Skeletal muscle cell (primary cell): ENCODE measurements at regions not wholly inside any gene's neighbourhood (a gene's known extent, or its start where the extent isn't known, plus 50 kb on each side); places are given as distances from the start of the nearest gene placed in this dataset.

Source experiments
- DNase-seq: peaks from one replicate; pipeline ENCODE4 v3.0.0-alpha.2; 2010; ENCODE audit warnings: low read depth
- H3K4me3 ChIP-seq: 2 replicates; pipeline ENCODE4 v1.5.1; 2011; ENCODE audit warnings: low read depth, mild to moderate bottlenecking, control low read depth, low read length, moderate library complexity

GRCh38 chr11:80673566-80673965 is 1232.7 kb upstream of the TENM4 start:
- no peak for DNase-seq
- H3K4me3 ChIP-seq, result no peak overlapping the region

GRCh38 chr11:80669620-80670019 is 1228.8 kb upstream of the TENM4 start:
- DNase-seq, result no peak

GRCh38 chr11:80668039-80668438 is 1227.2 kb upstream of the TENM4 start:
- no peak for DNase-seq
- H3K4me3 ChIP-seq, result no peak overlapping the region

More at GRCh38 chr11:80669620-80670019, 1228.8 kb upstream of the TENM4 start:
- H3K4me3 ChIP-seq, result no peak overlapping the region

- H3K4me3 ChIP-seq, result no peak overlapping the region
- DNase-seq, result no peak
Observed at GRCh38 chr11:80655834-80656233, 1215.0 kb upstream of the TENM4 start.

DNA sequence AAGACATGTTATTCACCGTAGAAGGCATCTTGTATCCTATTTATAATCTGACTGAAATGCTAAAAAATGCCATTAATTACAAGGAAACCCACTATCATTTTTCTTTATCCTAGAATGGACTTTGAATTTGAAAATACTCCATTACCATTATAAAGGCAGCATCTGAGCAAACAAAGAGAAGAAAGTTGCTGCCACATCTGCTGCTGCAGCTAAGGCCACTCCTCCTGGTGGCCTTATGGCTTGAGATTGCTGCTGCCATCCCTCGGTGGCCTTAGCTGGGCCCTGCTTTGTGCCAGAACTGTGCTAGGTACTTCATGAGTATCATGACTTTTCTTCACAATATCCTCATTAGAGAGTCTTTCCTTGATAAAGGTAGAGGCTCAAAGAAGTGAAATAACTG is 1210.1 kb upstream of the TENM4 start:
- DNase-seq, result no peak
- no peak overlapping the region for H3K4me3 ChIP-seq

GRCh38 chr11:80649186-80649585 is 1208.4 kb upstream of the TENM4 start:
- no peak overlapping the region for H3K4me3 ChIP-seq
- DNase-seq, result no peak

GRCh38 chr11:80638296-80638695 is 1197.5 kb upstream of the TENM4 start:
- no peak overlapping the region for H3K4me3 ChIP-seq
- DNase-seq, result no peak

DNA sequence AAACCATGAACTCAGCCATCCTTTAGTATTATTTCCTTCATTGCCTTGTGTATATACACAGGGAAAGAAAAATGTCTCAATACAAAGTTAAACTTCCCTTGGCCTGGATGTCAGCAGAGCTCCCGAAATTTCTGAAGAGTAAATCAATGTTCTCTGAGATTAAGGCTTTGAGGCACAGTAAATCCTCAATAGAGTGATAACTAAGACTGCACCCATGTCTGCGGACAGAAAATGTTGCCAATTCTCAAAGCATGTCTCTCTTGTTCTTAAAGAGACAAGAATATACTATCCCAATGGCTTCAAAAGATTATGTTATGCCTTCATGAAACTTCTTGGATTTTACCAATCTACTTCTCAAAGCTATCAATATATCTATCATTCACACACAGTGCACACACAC is 1196.7 kb upstream of the TENM4 start:
- H3K4me3 ChIP-seq, result no peak overlapping the region

GRCh38 chr11:80636999-80637398 is 1196.2 kb upstream of the TENM4 start:
- no peak overlapping the region for H3K4me3 ChIP-seq
- DNase-seq, result no peak

More for the DNA sequence above, 1196.7 kb upstream of the TENM4 start:
- DNase-seq, result no peak

- no peak for DNase-seq
- H3K4me3 ChIP-seq, result no peak overlapping the region
Observed at GRCh38 chr11:80635178-80635577, 1194.3 kb upstream of the TENM4 start.

DNA sequence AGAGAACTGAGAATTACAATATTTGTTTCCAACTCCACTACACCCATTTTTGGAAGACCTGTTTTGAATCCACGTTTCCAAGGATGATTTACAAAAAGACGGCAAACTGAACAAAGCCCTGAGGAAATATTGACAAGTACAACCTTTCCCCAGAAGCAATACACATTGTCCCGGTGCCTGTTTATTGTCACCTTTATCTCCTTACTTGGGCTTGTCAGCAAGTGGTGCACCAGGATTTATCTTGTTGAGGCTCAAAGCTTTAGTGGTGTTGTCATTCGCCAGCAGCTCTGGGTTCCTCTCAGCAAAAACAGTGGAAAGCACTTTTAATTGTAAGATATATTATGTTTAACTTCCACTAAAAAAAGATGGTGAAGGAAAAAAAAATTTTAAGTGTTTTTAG is 1191.9 kb upstream of the TENM4 start:
- no peak overlapping the region for H3K4me3 ChIP-seq
- no peak for DNase-seq

- DNase-seq, result no peak
Observed at GRCh38 chr11:80632156-80632555, 1191.3 kb upstream of the TENM4 start.

GRCh38 chr11:80629466-80629865 is 1188.6 kb upstream of the TENM4 start:
- no peak for DNase-seq
- no peak overlapping the region for H3K4me3 ChIP-seq

More at GRCh38 chr11:80632156-80632555, 1191.3 kb upstream of the TENM4 start:
- no peak overlapping the region for H3K4me3 ChIP-seq

GRCh38 chr11:80627364-80627763 is 1186.5 kb upstream of the TENM4 start:
- DNase-seq, result no peak
- no peak overlapping the region for H3K4me3 ChIP-seq

GRCh38 chr11:80626721-80627120 is 1185.9 kb upstream of the TENM4 start:
- no peak for DNase-seq

GRCh38 chr11:80625563-80625962 is 1184.7 kb upstream of the TENM4 start:
- no peak overlapping the region for H3K4me3 ChIP-seq
- DNase-seq, result no peak

More at GRCh38 chr11:80626721-80627120, 1185.9 kb upstream of the TENM4 start:
- H3K4me3 ChIP-seq, result no peak overlapping the region

- H3K4me3 ChIP-seq, result no peak overlapping the region
- no peak for DNase-seq
Observed at GRCh38 chr11:80621871-80622270, 1181.0 kb upstream of the TENM4 start.

GRCh38 chr11:80620867-80621266 is 1180.0 kb upstream of the TENM4 start:
- DNase-seq, result no peak
- H3K4me3 ChIP-seq, result no peak overlapping the region

- no peak overlapping the region for H3K4me3 ChIP-seq
Observed at GRCh38 chr11:80617156-80617555, 1176.3 kb upstream of the TENM4 start.

DNA sequence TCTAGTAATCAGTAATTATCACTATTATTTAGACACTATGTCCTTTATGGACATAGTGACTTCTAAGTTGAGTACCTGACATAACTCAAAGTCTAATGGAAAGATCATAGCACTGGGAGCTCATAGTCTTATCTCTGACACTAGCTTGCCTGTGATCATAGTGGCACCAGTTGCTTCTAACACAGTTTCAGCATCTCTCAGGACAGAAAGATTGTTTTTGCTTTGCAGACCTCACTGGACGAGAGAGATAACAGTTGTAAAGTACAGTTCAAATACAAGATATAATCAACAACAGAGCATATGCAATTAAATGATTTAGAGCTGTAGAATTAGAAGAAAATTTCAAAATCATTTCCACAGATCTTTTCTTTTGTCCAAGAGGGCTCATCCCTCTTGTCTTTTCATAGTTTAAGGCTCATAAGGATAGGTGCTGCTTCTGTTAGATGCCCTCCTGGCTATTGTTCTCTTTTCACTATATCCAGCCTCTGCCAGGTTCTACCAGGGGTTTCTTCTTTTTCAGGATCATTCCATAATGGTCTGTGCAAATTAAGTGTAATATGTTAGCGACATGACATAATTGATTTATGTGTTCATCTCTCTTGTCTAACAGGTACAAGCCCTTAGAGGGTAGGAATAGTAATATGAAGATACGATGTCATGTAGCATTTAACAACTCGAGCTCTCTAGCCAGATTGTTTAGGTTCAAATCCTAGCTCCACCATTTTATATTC is 1175.4 kb upstream of the TENM4 start:
- no peak for DNase-seq
- no peak overlapping the region for H3K4me3 ChIP-seq

More at GRCh38 chr11:80617156-80617555, 1176.3 kb upstream of the TENM4 start:
- DNase-seq, result no peak

- no peak for DNase-seq
- H3K4me3 ChIP-seq, result no peak overlapping the region
Observed at GRCh38 chr11:80613655-80614054, 1172.8 kb upstream of the TENM4 start.
